ENCODE measurements at regions not wholly inside any gene's neighbourhood (a gene's known extent, or its start where the extent isn't known, plus 50 kb on each side); places are given as distances from the start of the nearest gene placed in this dataset.

DNA sequence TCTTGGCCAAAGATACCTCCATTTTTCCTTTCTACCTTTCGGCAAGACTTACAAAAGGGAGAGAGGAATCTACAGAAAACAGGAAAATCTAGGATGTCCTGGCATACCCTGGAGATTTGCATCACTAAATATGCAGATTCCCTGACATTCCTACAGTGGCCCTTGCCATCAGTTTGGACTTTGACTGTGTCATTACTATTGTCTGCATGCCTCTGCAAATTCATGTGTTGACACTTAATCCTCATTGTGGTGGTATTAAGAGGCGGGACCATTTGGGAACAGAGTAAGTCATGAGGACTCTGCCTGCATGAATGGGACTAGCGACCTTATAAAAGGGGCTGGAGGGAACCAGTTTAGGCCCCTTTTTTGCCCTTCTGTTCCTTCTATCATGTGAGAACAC, 50.5 kb upstream of the DTNBP1 start:
- no peaks in the 10 kb centered on the region for H3K27me3 ChIP-seq (ENCODE audit: control insufficient read depth in 1 of 2, insufficient read depth in 2 of 2, low read length in 1 of 2)
- peaks cover 2% of the 10 kb centered on the region for H3K9me3 ChIP-seq (ENCODE audit: control insufficient read depth, low read length)
- H3K4me3 ChIP-seq (ENCODE audit: low read length in 2 of 2): no peak overlapping the region
- no peak overlapping the region for H3K27ac ChIP-seq (ENCODE audit: low read depth in 1 of 2, low read length in 2 of 2)
- intact Hi-C loops (cut with DNase I): no loop called here
- no peak for DNase-seq
- no peaks in the 10 kb centered on the region for H3K4me1 ChIP-seq (ENCODE audit: control insufficient read depth in 1 of 2, insufficient read depth in 2 of 2, low read length in 2 of 2)
- no peak for ATAC-seq (ENCODE audit: low FRiP score)
- H3K36me3 ChIP-seq (ENCODE audit: control insufficient read depth in 1 of 2, insufficient read depth in 2 of 2, low read length in 1 of 2): no peaks in the 10 kb centered on the region
- 64 to 82% methylated on average over 3 of the region's 3 CpGs for WGBS, 2 donors

DNA sequence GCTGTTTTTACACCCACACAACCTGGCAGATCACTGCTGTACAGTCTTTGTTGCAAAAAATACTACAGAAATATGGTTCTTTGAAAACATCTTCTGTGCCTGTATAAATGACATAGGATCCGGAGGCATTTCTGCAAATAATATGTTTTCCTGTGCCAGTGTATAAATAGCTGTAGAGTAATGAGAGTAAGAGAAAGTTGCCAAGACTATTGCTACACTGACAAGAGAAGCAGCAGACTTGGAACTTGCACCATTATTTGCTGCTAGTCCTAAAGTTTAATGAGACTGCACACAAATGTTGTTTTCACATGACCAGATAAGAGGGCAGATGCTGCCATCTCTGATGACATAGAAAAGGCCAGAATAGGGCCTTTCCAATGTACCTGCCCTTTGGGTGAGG, 50.0 kb upstream of the DTNBP1 start:
- Histone ChIP-seq H3K4me3 (ENCODE audit: low read length in 2 of 2) (no peak overlapping the region), H3K9me3 (ENCODE audit: control insufficient read depth, low read length) (peaks cover 2% of the 10 kb centered on the region), H3K4me1 (ENCODE audit: control insufficient read depth in 1 of 2, insufficient read depth in 2 of 2, low read length in 2 of 2) (no peaks in the 10 kb centered on the region), H3K27me3 (ENCODE audit: control insufficient read depth in 1 of 2, insufficient read depth in 2 of 2, low read length in 1 of 2) (no peaks in the 10 kb centered on the region), H3K27ac (ENCODE audit: low read depth in 1 of 2, low read length in 2 of 2) (no peak overlapping the region), H3K36me3 (ENCODE audit: control insufficient read depth in 1 of 2, insufficient read depth in 2 of 2, low read length in 1 of 2) (no peaks in the 10 kb centered on the region)
- WGBS, 2 donors: 4 to 5% methylated on average over 1 of the region's 1 CpG
- no peak for DNase-seq
- no peak for ATAC-seq (ENCODE audit: low FRiP score)
- intact Hi-C loops (cut with DNase I): no loop called here
